Spleen (tissue), 11 donors: ENCODE measurements at regions not wholly inside any gene's neighbourhood (a gene's known extent, or its start where the extent isn't known, plus 50 kb on each side); places are given as distances from the start of the nearest gene placed in this dataset.
"Not testable (repeated sequence)": the region's sequence is repeated elsewhere in the genome, so short reads cannot be mapped to it uniquely, and the experiment has no call there.

Experiments
- DNase-seq: peaks from one replicate; pipeline ENCODE4 v3.0.0-alpha.2; 2020
- H3K27ac ChIP-seq, 8 donors: fragments of 200-600 bp; sonication (generic) in 7 of 8; 1 replicate in 4 of 8; 2 replicates in 4 of 8; pipeline versions ENCODE4 v1.5.0 to v1.8.0; 2016 to 2021; ENCODE audit warnings: inconsistent platforms in 4 of 8, mild to moderate bottlenecking in 4 of 8, moderate library complexity in 1 of 8
- H3K27me3 ChIP-seq, 7 donors: fragments of 200-600 bp; sonication (generic) in 6 of 7; replicated peaks in 1 of 7; 1 replicate in 4 of 7; 2 replicates in 3 of 7; pipeline versions ENCODE4 v1.5.0 to v1.8.0; 2016 to 2021; ENCODE audit warnings: inconsistent platforms in 3 of 7, mild to moderate bottlenecking in 1 of 7
- H3K36me3 ChIP-seq, 6 donors: fragments of 200-600 bp; sonication (generic) in 5 of 6; 1 replicate in 4 of 6; 2 replicates in 2 of 6; pipeline versions ENCODE4 v1.5.0 to v1.8.0; 2016 to 2021; ENCODE audit warnings: inconsistent platforms in 2 of 6
- H3K4me1 ChIP-seq, 6 donors: fragments of 200-600 bp; sonication (generic) in 5 of 6; 1 replicate in 3 of 6; 2 replicates in 3 of 6; pipeline versions ENCODE4 v1.5.0 to v1.8.0; 2016 to 2021; ENCODE audit warnings: inconsistent platforms in 3 of 6
- H3K4me3 ChIP-seq, 8 donors: fragments of 200-600 bp; sonication (generic) in 7 of 8; 1 replicate in 4 of 8; 2 replicates in 4 of 8; pipeline versions ENCODE4 v1.5.0 to v1.8.0; 2016 to 2021; ENCODE audit warnings: inconsistent platforms in 4 of 8, mild to moderate bottlenecking in 4 of 8, moderate library complexity in 2 of 8
- H3K9me3 ChIP-seq, 8 donors: fragments of 200-600 bp; sonication (generic) in 7 of 8; 1 replicate in 4 of 8; 2 replicates in 4 of 8; pipeline versions ENCODE4 v1.5.0 to v1.8.0; 2016 to 2021; ENCODE audit warnings: inconsistent platforms in 4 of 8
- CTCF ChIP-seq, 11 experiments: fragments of 200-600 bp in 7 of 11; fragments of 450-650 bp in 4 of 11; sonication (generic) in 4 of 11; IDR thresholded peaks in 8 of 11; conservative IDR thresholded peaks in 3 of 11; 1 replicate in 7 of 11; 2 replicates in 4 of 11; pipeline versions ENCODE4 v1.4.0 to v1.8.0; 2016 to 2021; ENCODE audit warnings: antibody characterized with exemption in 11 of 11, inconsistent platforms in 4 of 11, mild to moderate bottlenecking in 1 of 11
- POLR2A ChIP-seq, 3 donors: fragments of 450-650 bp; IDR thresholded peaks; one replicate each; pipeline ENCODE4 v1.5.1; 2017; ENCODE audit warnings: antibody characterized with exemption in 3 of 3, mild to moderate bottlenecking in 1 of 3
- POLR2AphosphoS5 ChIP-seq, 3 donors: sonication (generic); formaldehyde crosslinking; IDR thresholded peaks; one replicate each; pipeline ENCODE4 v1.5.1; 2017; ENCODE audit warnings: antibody characterized with exemption in 3 of 3
- WGBS, 5 donors: extraction: QIAGEN DNeasy Blood & Tissue Kit in 3 of 5; methylation state at CpG; one replicate each; pipeline versions ENCODE4 v1.1.5 to v1.1.7; 2013 to 2018; 5-methylcytosine and 5-hydroxymethylcytosine counted together
- intact Hi-C: fragments of 100-400 bp; cut with DNase I; formaldehyde crosslinking; loops from one replicate; pipeline ENCODE4 v1.15.0; 2023; ENCODE audit warnings: low total_unique reads
- donor health status: healthy with polysubstance abuse.
- donor health status: DM: no; HTN: no; CAD: no; lungs with moderate emphysema.
- donor health status: DM: no; HTN: no; CAD: no.
- donor health status: Bipolar disorder and iron deficiency.
- donor health status: healthy.
- donor health status: DM: no; HTN: no; CAD: no.
- donor health status: DM: yes; HTN: yes; CAD: no.

- no peak for DNase-seq
- WGBS, 5 donors = 83 to 88% (median 87%) methylated on average over 4 of the region's 4 CpGs
- no peak overlapping the region for H3K27ac ChIP-seq
- H3K36me3 ChIP-seq = no peaks in the 10 kb centered on the region
- intact Hi-C loops = no loop called here
- peaks cover 0 to 12% (median 0%) of the 10 kb centered on the region in 6 donors for H3K4me1 ChIP-seq
- no peaks in the 10 kb centered on the region for H3K9me3 ChIP-seq
- TF ChIP-seq POLR2AphosphoS5 (IDR thresholded peaks at IDR 0.05) = no peak
- TF ChIP-seq POLR2A (IDR thresholded peaks at IDR 0.05) = no peak
- TF ChIP-seq CTCF (IDR thresholded peaks at IDR 0.05 in 8 of 11, conservative IDR thresholded peaks at IDR 0.05 in 3 of 11) = no peak
- H3K4me3 ChIP-seq = no peak overlapping the region
- H3K27me3 ChIP-seq = no peaks in the 10 kb centered on the region
Observed at GRCh38 chr6:63514488-63515173, 57.6 kb upstream of the LOC128125822 start.

- H3K27me3 ChIP-seq, H3K4me3 ChIP-seq, H3K9me3 ChIP-seq, H3K27ac ChIP-seq, H3K36me3 ChIP-seq, DNase-seq, intact Hi-C loops: not testable (repeated sequence)
- 87 to 91% (median 88%) methylated on average over 5 of the region's 5 CpGs for WGBS, 5 donors
- H3K4me1 ChIP-seq = peaks cover 0 to 12% (median 0%) of the 10 kb centered on the region in 6 donors
Observed at GRCh38 chr6:63515227-63515626, 57.1 kb upstream of the LOC128125822 start.

- Histone ChIP-seq H3K9me3 (no peaks in the 10 kb centered on the region), H3K4me1 (peaks cover 0 to 12% (median 0%) of the 10 kb centered on the region in 6 donors), H3K27me3 (no peaks in the 10 kb centered on the region), H3K27ac (no peak overlapping the region), H3K4me3 (no peak overlapping the region), H3K36me3 (no peaks in the 10 kb centered on the region)
- DNase-seq = no peak
- no peak for TF ChIP-seq CTCF (IDR thresholded peaks at IDR 0.05 in 8 of 11, conservative IDR thresholded peaks at IDR 0.05 in 3 of 11)
- TF ChIP-seq POLR2A (IDR thresholded peaks at IDR 0.05) = no peak
- TF ChIP-seq POLR2AphosphoS5 (IDR thresholded peaks at IDR 0.05) = no peak
- intact Hi-C loops = no loop called here
- WGBS, 5 donors = 74 to 86% (median 84%) methylated on average over 2 of the region's 2 CpGs
Observed at GRCh38 chr6:63516186-63516944, 55.9 kb upstream of the LOC128125822 start.

GRCh38 chr6:63517221-63517620, 55.1 kb upstream of the LOC128125822 start:
- DNase-seq = no peak
- intact Hi-C loops = no loop called here
- Histone ChIP-seq H3K27ac (no peak overlapping the region), H3K9me3 (no peaks in the 10 kb centered on the region), H3K4me3 (no peak overlapping the region), H3K27me3 (no peaks in the 10 kb centered on the region), H3K4me1 (peaks cover 0 to 12% (median 0%) of the 10 kb centered on the region in 6 donors), H3K36me3 (no peaks in the 10 kb centered on the region)
- 78 to 90% (median 83%) methylated on average over 1 of the region's 1 CpG for WGBS, 5 donors
- TF ChIP-seq POLR2AphosphoS5 (IDR thresholded peaks at IDR 0.05) = no peak
- no peak for TF ChIP-seq CTCF (IDR thresholded peaks at IDR 0.05 in 8 of 11, conservative IDR thresholded peaks at IDR 0.05 in 3 of 11)
- TF ChIP-seq POLR2A (IDR thresholded peaks at IDR 0.05) = no peak
